ENCODE measurements at regions not wholly inside any gene's neighbourhood (a gene's known extent, or its start where the extent isn't known, plus 50 kb on each side); places are given as distances from the start of the nearest gene placed in this dataset.
"Not testable (repeated sequence)": the region's sequence is repeated elsewhere in the genome, so short reads cannot be mapped to it uniquely, and the experiment has no call there.

DNA sequence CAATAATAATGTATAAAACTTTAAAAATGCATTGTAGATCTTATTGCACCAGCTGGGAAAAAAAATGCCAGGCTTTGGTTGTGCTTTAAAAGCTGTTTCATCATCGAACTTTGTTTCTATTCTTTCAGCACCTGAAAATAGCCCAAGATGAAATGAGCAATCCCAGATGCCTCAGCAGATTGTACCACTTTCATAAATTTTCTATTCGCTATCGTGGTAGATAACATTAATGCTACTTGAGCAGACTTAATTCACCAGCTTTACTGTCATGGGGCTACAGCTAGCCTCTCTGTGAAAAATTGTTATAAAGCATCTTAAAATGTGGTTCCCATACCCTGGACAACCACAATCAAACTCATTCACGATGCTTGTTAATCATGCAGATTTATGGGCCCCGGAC is 599.6 kb upstream of the HS3ST1 start:
- no peak for DNase-seq

DNA sequence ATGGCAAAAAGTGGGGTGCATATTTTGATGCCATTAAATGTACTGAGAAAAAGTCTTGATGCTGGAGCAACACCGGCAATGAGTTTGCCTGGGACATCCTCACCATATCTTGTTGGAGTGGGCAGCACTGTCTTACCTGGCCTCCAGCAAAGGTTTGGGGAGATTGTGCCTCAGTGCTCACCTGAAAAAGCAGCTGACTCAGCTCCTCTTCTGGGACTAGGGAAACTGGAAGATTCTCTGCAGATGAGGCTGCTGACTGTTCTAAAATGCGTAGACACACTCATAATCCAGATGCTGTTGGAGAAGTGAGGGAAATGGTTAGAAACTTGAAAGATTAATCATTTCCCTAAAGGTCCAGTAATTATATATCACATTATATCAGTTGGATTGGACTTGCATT is 593.7 kb upstream of the HS3ST1 start:
- DNase-seq: no peak

DNA sequence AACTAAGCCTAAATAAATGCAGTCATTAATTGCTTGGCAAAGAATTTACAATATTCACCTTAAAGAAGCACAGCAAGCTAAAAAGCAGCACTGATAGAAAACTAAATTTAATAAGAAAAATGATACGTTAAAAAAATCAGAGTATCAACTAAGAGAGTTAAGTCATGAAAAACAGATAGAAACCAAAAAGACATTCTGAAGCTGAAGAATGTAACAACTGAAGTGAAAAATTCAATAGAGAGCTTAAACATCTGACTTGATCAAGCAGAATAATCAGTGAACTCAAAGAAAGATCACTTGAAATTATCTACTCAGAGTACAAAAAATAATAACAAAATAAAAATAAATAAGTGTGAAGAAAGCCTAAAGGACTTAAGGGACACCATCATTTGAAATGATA is 588.0 kb upstream of the HS3ST1 start:
- DNase-seq: no peak

DNA sequence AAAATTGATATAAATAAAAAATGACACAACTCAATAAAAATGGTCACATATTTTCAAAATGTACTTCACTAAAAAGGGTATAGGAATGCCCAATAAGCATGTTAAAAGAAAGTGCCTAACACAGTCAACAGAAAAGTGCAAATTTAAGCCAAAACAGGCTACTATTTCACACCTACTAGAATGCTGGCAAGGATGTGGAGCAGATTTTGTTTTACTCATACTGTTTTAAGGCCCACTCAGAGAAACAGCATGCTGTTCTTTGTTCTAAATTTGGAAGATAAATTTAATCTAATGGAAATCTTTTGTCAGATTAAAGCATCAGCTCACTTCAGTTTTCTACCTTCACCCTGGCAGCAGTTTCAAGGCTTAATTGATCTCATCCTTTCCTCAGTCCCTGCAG is 576.8 kb upstream of the HS3ST1 start:
- DNase-seq: no peak

DNA sequence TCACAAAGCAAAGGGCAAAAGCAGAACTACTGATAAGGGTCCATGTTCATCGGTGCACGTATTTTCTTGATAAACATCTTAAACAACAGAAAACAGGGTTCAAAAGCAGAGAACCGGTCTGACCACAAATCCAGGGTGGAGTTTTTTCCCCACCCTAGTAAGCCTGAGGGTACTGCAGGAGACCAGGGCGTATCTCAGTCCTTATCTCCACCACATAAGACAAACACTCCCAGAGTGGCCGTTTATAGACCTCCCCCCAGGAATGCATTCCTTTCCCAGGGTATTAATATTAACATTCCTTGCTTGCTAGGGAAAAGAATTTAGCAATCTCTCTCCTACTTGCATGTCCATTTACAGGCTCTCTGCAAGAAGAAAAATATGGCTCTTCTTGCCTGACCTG is 567.9 kb upstream of the HS3ST1 start:
- not testable (repeated sequence) for DNase-seq

DNA sequence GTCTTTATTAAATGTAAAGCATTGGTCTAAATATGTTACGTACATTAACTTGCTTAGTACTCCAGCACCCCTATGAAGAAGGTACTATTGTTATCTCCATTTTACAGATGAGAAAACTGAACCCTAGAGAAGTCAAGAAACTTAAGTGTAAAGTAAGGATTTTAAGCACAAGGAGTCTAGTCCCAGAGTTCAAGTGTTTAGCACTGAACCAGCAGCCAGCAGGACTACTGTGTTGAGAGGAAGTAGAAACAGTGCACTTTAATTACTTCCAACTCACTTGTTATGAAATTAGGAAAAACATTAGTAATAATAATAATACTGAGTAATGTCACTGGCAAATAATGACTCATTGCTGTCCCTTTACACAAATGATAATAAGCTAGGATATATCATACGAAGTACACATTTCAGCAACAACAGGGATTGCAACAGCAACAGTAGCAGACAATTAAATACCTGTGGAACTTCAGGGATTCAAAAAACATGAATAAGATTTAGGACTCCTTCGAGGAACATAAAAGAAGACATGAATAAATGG is 548.1 kb upstream of the HS3ST1 start:
- no peak for DNase-seq

DNA sequence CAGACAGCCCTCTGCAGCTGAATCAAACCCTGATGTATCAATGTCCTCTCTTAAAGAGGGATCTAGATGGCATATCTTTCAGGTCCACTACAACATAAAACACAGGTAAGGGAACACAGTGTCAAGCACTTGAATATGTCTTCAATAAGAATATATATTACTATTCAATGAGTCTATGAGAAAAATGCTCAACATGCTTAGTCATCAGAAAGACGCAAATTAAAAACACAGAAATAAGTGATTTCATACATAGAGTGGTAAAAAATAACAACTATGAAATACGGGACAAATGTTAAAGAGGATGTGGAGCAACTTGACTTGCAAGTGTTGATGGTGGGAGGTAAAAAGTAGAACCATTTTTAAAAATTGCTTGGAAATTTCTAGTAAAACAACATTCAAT is 544.6 kb upstream of the HS3ST1 start:
- DNase-seq: no peak

DNA sequence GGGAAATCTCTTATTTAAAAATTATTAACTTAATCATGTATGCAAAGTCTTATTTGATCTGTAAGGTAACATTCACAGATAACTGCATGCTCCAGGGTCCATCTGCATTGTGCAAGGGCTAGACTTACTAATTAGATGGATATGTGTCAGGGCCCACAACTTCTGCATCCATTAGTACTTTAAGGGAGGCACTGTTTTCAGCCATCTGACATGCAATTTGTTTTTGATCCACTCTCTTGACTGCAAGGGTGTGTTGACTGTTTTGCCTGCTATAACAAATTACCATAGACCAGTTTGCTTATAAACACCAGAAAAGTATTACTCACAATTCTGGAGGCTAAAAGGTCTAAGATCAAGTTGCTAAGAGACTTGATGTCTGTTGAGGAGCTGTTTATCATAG is 542.1 kb upstream of the HS3ST1 start:
- DNase-seq: no peak

DNA sequence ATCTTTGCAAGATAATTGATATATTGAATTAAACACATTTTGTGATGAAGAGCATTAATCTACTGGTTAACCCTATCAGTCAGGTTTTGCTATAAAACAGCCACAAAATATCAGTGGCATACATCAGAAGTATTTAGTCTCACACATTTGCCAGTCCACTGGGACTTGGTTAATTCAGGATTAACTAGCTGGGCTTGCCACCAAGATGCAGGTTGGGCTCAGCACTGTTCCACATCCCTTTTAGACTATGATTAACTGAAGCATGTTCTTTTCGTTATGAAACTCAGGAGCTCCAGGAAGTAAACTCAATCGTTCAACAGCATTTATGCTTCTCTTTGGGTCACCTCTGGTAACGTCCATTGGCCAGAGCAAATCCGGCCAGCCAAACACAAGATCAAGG is 538.1 kb upstream of the HS3ST1 start:
- DNase-seq: no peak

DNA sequence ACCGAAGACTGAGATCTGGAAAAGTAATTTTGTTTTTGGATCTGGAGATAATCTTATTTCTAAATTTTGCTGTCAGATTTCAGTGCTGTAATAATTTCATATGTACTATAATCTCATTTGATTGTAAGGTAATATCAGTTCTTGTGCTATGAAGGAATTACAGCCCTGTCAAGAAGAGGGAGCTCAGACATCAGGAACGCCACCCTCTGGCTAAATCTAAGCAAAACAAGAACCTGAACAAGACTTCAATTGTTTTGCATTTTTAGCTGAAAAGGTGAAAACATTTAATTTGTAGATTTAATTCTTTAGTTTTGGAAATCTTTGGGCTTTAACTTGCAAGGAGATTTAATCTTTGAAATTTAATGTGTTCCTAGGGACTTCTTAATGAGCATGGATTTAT is 525.4 kb upstream of the HS3ST1 start:
- DNase-seq: peak; percentile 48

DNA sequence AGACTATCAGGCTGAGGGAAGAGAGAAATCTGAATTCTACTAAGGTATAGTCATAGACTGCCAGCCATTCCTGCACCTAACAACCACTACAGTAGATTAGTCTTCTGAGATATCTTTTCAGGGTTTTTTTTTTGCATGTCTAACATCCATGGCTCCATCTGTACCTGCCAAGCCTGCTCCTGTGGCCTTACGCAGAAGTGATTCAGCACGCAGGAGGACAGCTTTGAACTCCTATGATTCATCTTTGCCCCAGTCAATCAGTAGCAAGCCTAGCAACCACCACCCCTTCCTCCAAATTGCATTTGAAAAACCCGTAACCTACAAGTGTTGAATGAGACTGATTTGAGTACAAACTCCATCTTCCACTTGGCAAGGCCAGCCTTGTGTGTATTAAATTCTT is 520.7 kb upstream of the HS3ST1 start:
- DNase-seq: no peak

DNA sequence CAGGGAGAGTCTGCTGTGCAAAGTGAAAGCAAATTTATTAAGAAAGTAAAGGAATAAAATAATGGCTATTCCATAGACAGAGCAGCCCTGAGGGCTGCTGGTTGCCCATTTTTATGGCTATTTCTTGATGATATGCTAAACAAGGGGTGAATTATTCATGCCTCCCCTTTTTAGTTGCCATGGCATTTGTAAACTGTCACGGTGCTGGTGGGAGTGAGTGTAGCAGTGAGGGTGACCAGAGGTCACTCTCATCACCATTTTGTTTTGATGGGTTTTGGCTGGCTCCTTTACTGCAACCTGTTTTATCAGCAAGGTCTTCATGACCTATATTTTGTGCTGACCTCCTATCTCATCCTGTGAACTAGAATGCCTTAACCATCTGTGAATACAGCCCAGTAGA is 518.9 kb upstream of the HS3ST1 start:
- not testable (repeated sequence) for DNase-seq

DNA sequence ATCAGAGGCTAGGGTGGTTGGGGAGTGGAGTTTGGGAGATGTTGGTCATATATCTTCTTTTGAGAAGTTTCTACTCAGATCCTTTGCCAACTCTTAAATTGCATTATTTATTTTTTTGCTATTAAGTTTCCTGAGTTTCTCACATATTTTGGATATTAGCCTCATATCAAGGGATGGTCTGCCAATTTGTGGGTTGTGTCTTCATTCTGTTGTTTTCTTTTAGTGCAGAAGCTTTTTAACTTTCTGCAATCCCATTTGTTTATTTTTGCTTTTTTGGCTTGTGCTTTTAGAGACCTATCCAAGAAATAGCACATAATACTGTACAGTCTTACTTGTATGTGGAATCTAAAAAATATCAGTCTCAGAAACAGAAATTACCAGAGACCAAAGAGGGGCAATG is 509.2 kb upstream of the HS3ST1 start:
- DNase-seq: no peak

DNA sequence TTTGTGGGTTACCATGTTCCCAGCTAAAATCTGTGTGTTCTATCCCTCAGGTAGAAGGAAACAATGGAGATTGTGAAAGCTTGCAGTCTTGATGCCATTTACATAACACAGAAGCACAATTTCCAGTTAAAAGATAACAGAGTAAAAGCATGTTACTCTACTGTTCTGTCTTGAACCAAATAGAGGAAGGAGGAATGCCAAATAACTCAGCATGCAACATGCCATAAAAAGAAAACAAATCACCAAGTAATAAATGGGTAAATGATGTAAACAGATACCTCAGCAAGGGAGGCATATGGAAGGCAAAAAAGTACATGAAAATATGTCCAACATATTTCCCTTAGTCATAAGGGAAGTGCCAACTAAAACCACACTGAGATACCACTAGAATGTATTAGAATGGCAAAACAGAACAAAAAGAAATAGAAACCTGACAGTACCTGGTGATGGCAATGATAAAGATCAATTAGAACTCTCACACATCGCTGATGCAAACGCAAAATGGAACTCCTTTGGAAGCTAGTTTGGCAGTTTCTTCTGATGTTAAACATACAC is 502.6 kb upstream of the HS3ST1 start:
- no peak for DNase-seq

DNA sequence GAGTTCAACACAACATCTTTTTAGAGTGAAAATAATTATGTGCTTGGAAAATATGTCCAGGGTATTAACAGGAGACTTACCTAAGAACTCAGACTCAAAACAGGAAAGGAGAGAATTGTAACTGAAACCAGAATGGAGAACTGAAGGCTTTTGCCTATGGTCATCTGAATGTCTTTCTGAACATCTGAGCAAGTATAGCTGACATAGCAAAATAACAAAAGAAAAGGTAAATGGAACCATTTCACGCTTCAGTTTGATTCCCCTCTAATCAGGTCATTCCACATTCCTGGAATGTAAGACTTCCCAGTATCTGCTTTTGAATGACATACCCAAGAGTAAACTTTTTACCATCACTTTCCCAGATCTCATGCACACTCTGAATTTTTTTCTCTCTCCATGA is 500.4 kb upstream of the HS3ST1 start:
- DNase-seq: no peak

DNA sequence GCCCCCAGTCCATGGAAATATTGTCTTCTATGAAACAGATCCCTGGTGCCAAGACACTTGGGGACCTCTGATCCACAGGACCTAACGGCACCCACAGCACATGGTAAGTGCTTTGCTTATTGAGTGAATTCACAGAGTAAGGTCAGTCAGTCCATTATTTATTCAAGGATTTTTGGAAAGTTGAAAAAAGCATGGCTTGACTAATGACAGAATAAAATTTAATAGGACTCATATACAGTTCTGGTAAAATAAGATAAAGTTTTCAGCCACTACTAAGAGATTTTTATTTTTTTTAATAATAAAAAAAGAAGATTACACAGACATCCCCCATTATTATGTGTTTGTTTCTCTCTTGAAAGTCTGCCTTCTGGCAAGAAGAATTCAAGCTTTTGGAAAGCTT is 490.6 kb upstream of the HS3ST1 start:
- no peak for DNase-seq

DNA sequence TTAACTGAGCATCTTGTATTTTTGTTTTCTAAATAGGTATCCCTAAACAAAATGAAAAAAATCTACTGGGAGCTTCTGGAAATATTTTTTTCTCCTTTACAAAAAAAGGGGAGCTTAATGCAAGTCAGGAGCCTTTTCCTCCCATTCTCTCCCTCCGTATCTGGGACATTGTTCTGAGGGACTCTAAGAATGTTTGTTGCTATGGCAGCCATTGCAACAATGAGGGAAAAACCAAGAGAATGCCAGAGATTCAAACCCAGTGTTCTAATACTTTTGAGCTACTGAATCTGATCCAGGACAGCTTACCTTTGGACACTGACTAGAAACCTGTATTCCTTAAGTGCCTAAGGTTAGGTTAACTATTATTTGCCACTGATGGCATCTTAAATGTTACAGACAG is 485.7 kb upstream of the HS3ST1 start:
- peak; percentile 60 for DNase-seq

DNA sequence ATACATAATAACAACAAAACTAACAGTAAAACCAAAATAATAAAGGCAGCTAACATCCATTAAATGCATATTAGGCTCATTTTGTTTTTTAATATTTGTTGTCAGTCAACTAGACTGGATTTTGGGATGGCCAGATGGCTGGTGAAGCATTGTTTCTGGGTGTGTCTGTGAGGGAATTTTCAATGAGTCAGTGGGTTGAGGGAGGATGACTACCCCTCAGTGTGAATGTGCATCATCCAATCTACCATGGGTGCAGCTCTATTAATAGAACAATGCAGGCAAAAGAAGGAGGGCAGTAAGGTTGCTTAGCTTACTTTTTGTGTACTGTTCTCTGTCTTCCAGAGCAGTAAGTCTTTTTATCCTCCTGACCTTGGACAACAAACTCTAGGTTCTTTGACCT is 484.2 kb upstream of the HS3ST1 start:
- no peak for DNase-seq

DNA sequence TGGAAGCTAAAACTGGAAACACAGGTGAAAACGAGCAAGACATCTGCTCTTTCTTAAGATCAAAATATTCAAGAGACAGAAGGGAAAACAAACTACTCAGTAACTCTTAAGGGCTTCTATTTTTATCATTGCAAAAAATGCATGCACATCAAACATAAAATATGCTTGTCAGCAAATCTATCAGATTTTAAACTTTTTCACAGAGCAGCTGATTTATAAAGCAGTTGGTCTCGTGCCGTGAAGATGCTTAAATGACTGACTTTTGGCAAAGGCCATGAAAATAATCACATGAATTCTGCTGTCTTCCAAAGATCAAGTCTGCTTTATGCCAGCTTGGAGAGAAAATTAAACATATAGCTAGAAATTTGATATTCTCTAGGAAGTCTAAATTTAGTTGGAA is 482.1 kb upstream of the HS3ST1 start:
- DNase-seq: no peak

DNA sequence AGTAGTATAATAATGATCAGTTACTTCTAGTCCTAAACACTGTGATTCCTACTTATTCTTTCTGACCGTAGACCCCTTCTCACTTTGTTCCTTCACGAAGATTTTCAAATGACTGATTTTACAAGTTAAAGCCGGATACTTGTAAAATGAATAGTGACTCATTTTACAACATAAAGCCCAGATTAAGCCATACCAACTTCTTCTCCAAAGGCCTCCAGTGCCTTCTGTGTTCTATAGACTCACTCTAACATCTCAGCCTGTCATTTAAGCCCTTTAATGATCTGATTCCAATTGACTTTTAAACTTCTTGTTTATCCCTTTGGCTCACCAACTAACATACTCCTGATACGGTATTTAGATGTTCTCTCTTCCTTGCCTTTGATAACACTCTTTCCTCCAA is 480.0 kb upstream of the HS3ST1 start:
- DNase-seq: no peak

DNA sequence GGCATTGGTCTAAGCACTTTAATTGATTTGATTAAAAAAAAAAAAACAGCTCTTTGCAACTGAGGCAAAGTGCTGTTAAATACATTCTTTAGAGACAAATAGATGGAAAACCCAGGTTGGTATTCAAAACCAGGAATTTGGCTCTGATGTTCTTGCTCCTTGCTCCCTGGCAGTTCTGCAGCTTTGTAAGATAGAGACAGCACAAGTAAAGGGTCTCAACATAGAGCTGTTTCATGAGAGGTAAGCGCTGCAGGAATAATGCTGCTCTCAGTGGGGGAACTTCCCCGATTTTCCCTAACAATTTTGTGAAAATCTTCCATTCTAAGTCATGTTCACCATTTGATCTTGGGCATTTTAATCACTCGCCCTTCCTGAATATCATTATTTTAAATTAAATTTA is 479.5 kb upstream of the HS3ST1 start:
- no peak for DNase-seq

DNA sequence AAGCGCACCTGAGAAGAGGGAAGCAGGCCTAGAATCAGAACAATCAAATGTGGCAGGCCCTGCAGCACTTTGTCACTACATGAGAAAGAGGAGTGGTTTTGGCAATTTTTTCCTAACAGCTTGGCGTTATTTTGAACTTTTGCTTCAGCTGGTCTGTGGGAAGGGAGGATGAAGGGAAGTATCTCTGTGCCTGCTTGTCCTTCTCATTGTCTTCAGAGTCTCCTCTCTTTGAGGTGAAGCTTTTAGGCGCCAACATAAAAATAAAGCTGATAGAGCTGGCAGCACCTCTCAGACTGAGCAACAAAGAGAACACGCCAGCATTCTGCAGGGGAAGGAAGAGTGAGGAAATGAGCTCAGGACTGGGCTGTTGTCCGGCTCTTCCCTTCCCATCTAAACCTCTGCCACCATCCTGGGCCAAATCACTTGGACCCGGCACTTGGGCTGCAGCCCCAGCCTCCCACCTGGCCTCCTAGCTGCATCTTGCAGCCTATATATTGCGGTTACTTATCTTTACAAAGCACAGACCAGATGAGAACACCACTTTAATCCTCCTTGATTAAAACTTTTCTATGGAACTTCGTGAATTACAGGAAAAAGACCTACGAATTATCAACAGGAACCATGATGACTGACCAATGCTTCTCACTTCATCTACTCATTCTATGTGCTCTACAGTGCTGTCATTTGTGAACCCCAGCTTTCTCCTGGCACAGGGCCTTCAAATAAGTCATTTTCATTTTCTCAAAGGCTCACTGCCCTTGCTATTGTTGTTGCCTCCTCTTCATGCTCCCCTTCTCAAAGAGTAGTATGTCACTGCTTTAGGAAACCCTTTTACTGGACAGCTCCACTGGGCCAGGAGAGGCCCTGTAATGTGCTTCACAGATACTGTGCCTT is 476.4 kb upstream of the HS3ST1 start:
- no peak for DNase-seq

DNA sequence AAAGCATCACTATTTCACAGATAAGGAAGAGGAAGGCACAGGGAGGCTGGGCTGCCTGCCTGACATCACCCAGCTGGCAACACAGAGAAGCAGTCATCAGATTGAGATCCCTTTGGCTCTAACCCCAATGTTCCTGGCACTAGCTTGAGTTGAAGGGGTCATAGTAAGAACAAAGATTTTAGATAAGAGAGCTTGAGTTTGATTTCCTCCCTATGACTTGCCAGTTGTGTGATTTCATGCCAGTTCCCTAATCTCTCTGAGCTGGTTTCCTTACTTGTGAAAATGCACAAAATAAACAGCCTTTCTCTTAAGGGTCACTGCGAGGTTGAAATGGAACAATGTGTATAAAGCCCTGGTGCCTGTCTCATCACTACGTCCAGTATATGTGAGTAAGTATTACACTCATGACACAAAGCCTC is 475.4 kb upstream of the HS3ST1 start:
- no peak for DNase-seq

DNA sequence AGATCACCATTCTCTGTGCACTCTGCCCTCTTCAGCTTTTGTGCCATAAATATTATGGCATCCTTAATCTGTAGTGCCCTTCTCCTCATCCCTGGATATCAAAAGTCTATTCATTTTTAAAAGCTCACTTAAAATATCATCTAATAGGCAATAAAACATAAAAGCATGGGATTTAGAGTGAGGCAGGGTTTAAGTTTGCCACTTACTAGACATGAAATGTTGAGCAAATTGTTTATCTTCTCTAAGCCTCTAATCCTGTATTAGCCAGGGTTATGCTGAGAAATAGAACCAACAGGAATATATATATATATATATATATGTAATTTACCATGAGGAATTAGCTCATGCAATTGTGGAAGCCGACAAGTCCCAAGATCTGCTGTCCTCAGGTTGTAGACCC is 472.4 kb upstream of the HS3ST1 start:
- no peak for DNase-seq

DNA sequence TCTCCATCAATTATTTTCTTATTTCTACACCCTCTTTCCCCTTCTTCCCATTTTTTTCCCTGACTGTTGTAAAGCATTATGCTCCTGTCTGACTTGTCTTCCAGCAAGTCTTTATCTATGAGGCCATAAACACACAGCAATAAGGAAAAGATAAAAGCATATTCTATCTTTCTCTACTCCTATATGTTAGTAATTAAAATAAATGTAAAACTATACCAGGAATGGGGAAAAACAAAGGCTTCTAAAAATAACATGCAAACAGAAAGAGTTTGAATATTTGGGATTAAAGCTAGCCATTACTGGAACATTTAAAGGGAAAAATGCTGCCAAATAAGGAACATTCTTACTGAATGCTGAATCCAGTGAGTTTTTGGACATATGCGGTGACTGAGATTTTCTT is 471.7 kb upstream of the HS3ST1 start:
- DNase-seq: no peak

Measured in eye (tissue), 1 donor.